ENCODE measurements at regions not wholly inside any gene's neighbourhood (a gene's known extent, or its start where the extent isn't known, plus 50 kb on each side); places are given as distances from the start of the nearest gene placed in this dataset.

GRCh38 chr4:22573198-22573597 lies 57.3 kb upstream of the ADGRA3 start:
- intact Hi-C loops (cut with DNase I), result no loop called here
- WGBS, 2 donors, result 17% methylated on average over 2 of the region's 2 CpGs
- no peak overlapping the region for H3K27ac ChIP-seq
- ATAC-seq (peak in 2 of 8 donors; percentile 25 to 46), DNase-seq (peak; percentile 36 to 65)
- TF ChIP-seq CTCF (IDR thresholded peaks at IDR 0.05), result no peak
- no peaks in the 10 kb centered on the region for H3K27me3 ChIP-seq
- H3K9me3 ChIP-seq, result peaks cover 0 to 33% (median 7%) of the 10 kb centered on the region in 11 donors
- H3K36me3 ChIP-seq, result no peaks in the 10 kb centered on the region
- peaks cover 0 to 12% (median 0%) of the 10 kb centered on the region in 9 donors for H3K4me1 ChIP-seq
- no peak overlapping the region for H3K4me3 ChIP-seq

GRCh38 chr4:22573641-22574040 lies 57.8 kb upstream of the ADGRA3 start:
- DNase-seq (no peak), ATAC-seq (no peak)
- Histone ChIP-seq H3K4me1 (peaks cover 0 to 12% (median 0%) of the 10 kb centered on the region in 9 donors), H3K27me3 (no peaks in the 10 kb centered on the region), H3K27ac (no peak overlapping the region), H3K4me3 (no peak overlapping the region), H3K36me3 (no peaks in the 10 kb centered on the region), H3K9me3 (peaks cover 0 to 31% (median 7%) of the 10 kb centered on the region in 11 donors)
- no peak for TF ChIP-seq CTCF (IDR thresholded peaks at IDR 0.05)
- intact Hi-C loops (cut with DNase I), result no loop called here
- 41 to 56% methylated on average over 1 of the region's 1 CpG for whole genome bisulfite sequencing, 2 donors

- peaks cover 0 to 23% (median 5%) of the 10 kb centered on the region in 11 donors for H3K9me3 ChIP-seq
- H3K36me3 ChIP-seq, result no peaks in the 10 kb centered on the region
- no peak for ATAC-seq
- DNase-seq, result no peak
- 75 to 84% methylated on average over 3 of the region's 3 CpGs for WGBS, 2 donors
- intact Hi-C loops (cut with DNase I), result no loop called here
- H3K4me1 ChIP-seq, result peaks cover 0 to 12% (median 0%) of the 10 kb centered on the region in 9 donors
- no peak overlapping the region for H3K4me3 ChIP-seq
- no peak overlapping the region for H3K27ac ChIP-seq
- no peaks in the 10 kb centered on the region for H3K27me3 ChIP-seq
- no peak for TF ChIP-seq CTCF (IDR thresholded peaks at IDR 0.05)
Measured at GRCh38 chr4:22574424-22574823, 58.6 kb upstream of the ADGRA3 start.

- peaks cover 0 to 12% (median 0%) of the 10 kb centered on the region in 9 donors for H3K4me1 ChIP-seq
- no peaks in the 10 kb centered on the region for H3K36me3 ChIP-seq
- DNase-seq (no peak), ATAC-seq (no peak)
- no peaks in the 10 kb centered on the region for H3K27me3 ChIP-seq
- H3K27ac ChIP-seq, result no peak overlapping the region
- no peak overlapping the region for H3K4me3 ChIP-seq
- intact Hi-C loops (cut with DNase I), result no loop called here
- peaks cover 0 to 18% (median 5%) of the 10 kb centered on the region in 11 donors for H3K9me3 ChIP-seq
- no peak for TF ChIP-seq CTCF (IDR thresholded peaks at IDR 0.05)
- 79 to 84% methylated on average over 1 of the region's 1 CpG for WGBS, 2 donors
Measured at GRCh38 chr4:22574880-22575279, 59.0 kb upstream of the ADGRA3 start.
